Mucosa of descending colon (tissue), 3 donors: ENCODE measurements at regions not wholly inside any gene's neighbourhood (a gene's known extent, or its start where the extent isn't known, plus 50 kb on each side); places are given as distances from the start of the nearest gene placed in this dataset.

Experiments used
- ATAC-seq: fragments of 200-7000 bp; cut with Tn5 transposase; one replicate; pipeline ENCODE4 v1.9.1; 2020; ENCODE audit warnings: mild to moderate bottlenecking, moderate library complexity
- DNase-seq, 3 donors: peaks; one replicate each; pipeline ENCODE4 v3.0.0-alpha.2; 2020
- H3K36me3 ChIP-seq: fragments of 200-600 bp; one replicate; pipeline ENCODE4 v1.8.0; 2021; ENCODE audit warnings: low read depth, mild to moderate bottlenecking
- H3K4me1 ChIP-seq: fragments of 200-600 bp; one replicate; pipeline ENCODE4 v1.8.0; 2021; ENCODE audit warnings: low read depth, mild to moderate bottlenecking
- H3K4me3 ChIP-seq: fragments of 200-600 bp; one replicate; pipeline ENCODE4 v1.8.0; 2021; ENCODE audit warnings: mild to moderate bottlenecking
- H3K9me3 ChIP-seq: fragments of 200-600 bp; one replicate; pipeline ENCODE4 v1.8.0; 2021; ENCODE audit warnings: mild to moderate bottlenecking
- intact Hi-C, 2 donors: fragments of 100-400 bp; cut with DNase I in 1 of 2; cut with micrococcal nuclease in 1 of 2; formaldehyde crosslinking; loops; one replicate each; pipeline versions ENCODE4 v1.11.0 to v1.11.1; 2022; cut with DNase I, micrococcal nuclease
- TF ChIP-seq, protein P1 (sequence below): fragments of 200-600 bp; IDR thresholded peaks from one replicate; pipeline ENCODE4 v1.8.0; 2022; ENCODE audit warnings: antibody characterized with exemption, mild to moderate bottlenecking
- donor health status: DM: no; HTN: no; CAD: no; lungs with moderate emphysema.
- donor health status: DM: no; HTN: no; CAD: no.
- donor health status: DM: no; HTN: yes; CAD: no.

DNA sequence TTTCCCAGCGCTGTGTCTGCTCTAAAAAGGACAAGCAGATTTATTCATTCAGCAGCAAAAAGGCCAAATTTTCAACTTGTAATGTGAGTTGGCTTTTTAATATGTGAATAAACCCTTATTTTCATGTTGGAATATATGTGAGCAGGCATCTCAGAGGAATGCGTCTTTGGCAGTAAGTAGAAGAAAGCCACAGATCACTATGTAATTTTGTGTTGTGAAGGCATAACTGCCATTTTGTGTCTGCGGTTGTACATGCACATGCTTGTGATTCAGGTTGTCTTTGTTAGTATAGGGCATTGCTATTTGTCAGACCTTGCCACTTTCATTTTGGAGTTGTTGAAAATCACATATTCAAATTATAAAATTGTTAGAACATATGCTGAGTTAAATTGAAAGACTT is 398.8 kb upstream of the RGS6 start:
- Histone ChIP-seq H3K9me3 (no peaks in the 10 kb centered on the region), H3K4me3 (no peak overlapping the region), H3K36me3 (no peaks in the 10 kb centered on the region), H3K4me1 (no peaks in the 10 kb centered on the region)
- ATAC-seq (no peak), DNase-seq (no peak)
- intact Hi-C loops: no loop called here
- TF ChIP-seq, protein P1, sequence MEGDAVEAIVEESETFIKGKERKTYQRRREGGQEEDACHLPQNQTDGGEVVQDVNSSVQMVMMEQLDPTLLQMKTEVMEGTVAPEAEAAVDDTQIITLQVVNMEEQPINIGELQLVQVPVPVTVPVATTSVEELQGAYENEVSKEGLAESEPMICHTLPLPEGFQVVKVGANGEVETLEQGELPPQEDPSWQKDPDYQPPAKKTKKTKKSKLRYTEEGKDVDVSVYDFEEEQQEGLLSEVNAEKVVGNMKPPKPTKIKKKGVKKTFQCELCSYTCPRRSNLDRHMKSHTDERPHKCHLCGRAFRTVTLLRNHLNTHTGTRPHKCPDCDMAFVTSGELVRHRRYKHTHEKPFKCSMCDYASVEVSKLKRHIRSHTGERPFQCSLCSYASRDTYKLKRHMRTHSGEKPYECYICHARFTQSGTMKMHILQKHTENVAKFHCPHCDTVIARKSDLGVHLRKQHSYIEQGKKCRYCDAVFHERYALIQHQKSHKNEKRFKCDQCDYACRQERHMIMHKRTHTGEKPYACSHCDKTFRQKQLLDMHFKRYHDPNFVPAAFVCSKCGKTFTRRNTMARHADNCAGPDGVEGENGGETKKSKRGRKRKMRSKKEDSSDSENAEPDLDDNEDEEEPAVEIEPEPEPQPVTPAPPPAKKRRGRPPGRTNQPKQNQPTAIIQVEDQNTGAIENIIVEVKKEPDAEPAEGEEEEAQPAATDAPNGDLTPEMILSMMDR: no peak

DNA sequence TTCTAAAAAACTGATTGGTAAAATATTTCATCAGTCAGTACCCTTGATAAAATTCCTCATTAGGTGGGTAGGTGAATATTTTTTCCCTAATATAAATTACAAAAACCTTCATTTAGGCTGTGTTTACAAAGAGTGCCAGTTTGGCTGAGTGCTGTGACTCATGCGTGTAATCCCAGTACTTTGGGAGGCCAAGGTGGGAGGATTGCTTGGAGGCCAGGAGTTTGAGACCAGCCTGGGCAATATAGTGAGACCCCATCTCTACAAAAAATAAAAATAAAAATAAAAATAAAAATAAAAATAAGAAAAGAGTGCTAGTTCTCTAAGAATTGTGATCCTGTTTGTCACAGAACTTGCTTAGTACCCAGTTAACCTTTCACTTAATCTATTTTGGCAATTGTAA is 398.4 kb upstream of the RGS6 start:
- no peaks in the 10 kb centered on the region for H3K9me3 ChIP-seq
- H3K36me3 ChIP-seq: no peaks in the 10 kb centered on the region
- intact Hi-C loops: no loop called here
- ATAC-seq (no peak), DNase-seq (no peak)
- no peaks in the 10 kb centered on the region for H3K4me1 ChIP-seq
- H3K4me3 ChIP-seq: no peak overlapping the region
- TF ChIP-seq, protein P1: no peak

DNA sequence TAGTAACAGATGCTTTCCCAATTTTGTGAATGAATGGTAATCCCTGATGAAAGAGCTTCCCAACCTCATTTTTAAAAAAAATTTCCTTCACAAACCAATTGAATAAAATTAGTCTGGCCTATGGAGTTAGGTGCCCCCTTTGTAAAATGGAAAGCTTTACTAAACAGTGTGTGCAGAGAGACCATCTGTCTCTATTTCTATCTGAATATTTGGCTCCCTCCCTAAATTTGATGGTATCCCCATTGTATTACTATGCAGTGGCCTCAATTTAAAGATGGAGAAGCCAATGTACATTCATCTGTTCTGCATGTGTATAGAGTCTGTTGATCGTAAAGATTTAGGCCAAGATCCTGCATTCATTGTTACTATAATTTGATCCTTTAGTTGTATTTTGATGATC is 397.7 kb upstream of the RGS6 start:
- no peaks in the 10 kb centered on the region for H3K4me1 ChIP-seq
- TF ChIP-seq, protein P1: no peak
- no peak overlapping the region for H3K4me3 ChIP-seq
- H3K9me3 ChIP-seq: no peaks in the 10 kb centered on the region
- no peak for DNase-seq
- ATAC-seq: no peak
- H3K36me3 ChIP-seq: no peaks in the 10 kb centered on the region
- intact Hi-C loops: no loop called here

DNA sequence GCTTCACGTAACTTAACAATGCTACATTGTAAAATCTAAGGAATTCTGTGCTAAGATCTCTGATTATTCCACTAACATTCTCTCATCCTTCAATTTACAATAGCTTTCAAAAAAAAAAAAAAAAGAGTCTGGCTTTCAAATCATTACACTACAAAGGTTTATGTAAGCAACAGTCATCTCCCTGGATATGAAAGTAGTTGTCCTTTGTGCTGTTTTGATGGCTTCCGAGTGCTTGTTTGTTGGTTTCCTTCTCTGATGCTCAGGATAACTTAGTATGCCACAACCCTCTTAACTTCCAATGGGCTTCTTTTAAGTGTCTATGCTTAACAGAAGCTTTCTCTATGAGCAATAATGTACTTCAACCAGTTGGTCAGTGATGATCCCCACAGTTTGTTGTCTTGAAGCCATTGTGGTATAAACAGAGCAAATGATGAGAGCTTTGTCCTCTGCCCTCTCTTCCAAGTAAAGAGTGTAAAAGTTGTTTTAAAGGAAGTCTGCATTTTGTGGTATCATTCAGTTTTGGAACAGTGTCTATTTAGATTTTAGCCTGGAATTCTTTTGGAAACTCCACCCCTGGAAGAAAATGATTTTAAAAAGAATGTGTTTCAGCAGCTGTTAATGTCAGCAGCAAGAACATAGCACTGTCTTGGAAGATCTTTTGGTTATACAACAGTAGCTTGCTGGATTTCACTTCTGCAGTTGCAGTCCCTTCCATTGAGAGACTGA is 396.1 kb upstream of the RGS6 start:
- Histone ChIP-seq H3K4me1 (no peaks in the 10 kb centered on the region), H3K9me3 (no peaks in the 10 kb centered on the region), H3K36me3 (no peaks in the 10 kb centered on the region), H3K4me3 (no peak overlapping the region)
- ATAC-seq (no peak), DNase-seq (no peak)
- TF ChIP-seq, protein P1: no peak
- intact Hi-C loops: no loop called here

DNA sequence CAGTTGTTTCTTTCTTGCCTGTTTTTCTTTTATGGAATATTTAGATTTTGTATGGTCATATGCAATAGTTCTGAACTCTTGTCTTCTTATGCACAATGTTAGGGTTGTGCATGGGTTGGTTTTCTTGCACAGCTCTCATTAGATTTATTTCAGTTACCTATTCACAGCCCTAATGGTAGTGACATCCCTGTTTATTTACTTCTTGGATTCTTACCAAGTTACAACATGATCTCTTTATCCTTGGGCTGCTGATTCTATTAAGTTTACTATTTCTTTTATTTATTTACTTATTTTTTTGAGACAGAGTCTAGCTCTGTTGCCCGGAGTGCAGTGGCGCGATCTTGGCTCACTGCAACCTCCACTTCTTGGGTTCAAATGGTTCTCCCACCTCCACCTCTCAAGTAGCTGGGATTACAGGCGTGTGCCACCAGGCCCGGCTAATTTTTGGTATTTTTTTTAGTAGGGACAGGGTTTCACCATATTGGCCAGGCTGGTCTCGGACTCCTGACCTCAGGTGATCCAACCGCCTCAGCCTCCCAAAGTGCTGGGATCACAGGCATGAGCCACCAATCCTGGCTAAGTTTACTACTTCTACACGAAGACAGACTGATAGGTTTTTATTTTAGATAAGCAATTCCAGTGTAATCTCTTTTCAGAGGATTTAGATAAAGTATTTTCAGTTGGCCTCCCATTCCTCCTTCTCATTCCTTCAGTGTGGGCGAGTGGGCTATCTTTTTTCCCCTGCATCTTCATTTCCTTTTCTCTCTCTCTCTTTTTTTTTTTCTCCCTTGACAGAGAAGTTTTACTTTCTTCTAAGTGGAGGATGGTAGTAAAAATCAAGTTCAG is 395.1 kb upstream of the RGS6 start:
- TF ChIP-seq, protein P1: no peak
- Histone ChIP-seq H3K36me3 (no peaks in the 10 kb centered on the region), H3K9me3 (no peaks in the 10 kb centered on the region), H3K4me1 (no peaks in the 10 kb centered on the region), H3K4me3 (no peak overlapping the region)
- intact Hi-C loops: no loop called here
- DNase-seq (no peak), ATAC-seq (no peak)
